ENCODE measurements at regions not wholly inside any gene's neighbourhood (a gene's known extent, or its start where the extent isn't known, plus 50 kb on each side); places are given as distances from the start of the nearest gene placed in this dataset.
"Not testable (repeated sequence)": the region's sequence is repeated elsewhere in the genome, so short reads cannot be mapped to it uniquely, and the experiment has no call there.

GRCh38 chr4:10388146-10388545 lies 69.1 kb downstream of the ZNF518B start:
- DNase-seq (ENCODE audit: low read depth in 3 of 3) = not testable (repeated sequence)

GRCh38 chr4:10385994-10386394 lies 71.2 kb downstream of the ZNF518B start:
- no peak for DNase-seq (ENCODE audit: low read depth in 3 of 3)

DNA sequence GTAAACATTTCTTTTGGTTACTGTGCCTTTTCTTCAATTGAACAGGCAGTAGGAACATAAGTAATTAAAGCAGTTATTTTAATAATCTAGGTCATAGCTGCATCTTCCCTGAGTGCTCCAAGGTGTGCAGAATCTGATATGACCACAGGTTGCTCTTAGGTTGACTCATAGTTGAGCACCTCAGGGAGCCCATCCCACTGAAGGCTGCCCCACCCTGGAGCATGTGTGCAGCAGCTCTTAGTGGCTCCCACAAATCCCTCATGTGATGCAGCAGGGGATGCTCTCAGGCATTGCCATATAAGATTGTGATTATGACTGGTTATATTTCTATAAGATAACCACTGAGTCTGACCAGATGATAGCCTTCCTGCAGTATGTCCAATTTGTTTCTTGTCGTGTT lies 72.3 kb downstream of the ZNF518B start:
- no peak for DNase-seq (ENCODE audit: low read depth in 3 of 3)

- DNase-seq (ENCODE audit: low read depth in 3 of 3) = no peak
Measured at GRCh38 chr4:10383417-10383816, 73.8 kb downstream of the ZNF518B start.

DNA sequence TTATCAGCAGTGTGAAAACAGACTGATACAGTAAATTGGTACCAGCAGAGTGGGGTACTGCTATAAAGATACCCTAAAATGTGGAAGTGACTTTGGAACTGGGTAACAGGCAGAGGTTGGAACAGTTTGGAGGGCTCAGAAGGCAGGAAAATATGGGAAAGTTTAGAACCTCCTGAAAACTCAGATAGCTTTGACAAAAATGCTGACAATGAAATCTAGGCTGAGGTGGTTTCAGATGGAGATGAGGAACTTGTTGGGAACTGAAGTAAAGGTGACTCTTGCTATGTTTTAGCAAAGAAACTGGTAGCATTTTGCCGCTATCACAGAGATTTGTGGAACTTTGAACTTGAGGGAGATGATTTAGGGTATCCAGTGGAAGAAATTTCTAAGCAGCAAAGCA lies 75.1 kb downstream of the ZNF518B start:
- DNase-seq (ENCODE audit: low read depth in 3 of 3) = not testable (repeated sequence)

GRCh38 chr4:10381146-10381545 lies 76.1 kb downstream of the ZNF518B start:
- DNase-seq (ENCODE audit: low read depth in 3 of 3) = no peak

DNA sequence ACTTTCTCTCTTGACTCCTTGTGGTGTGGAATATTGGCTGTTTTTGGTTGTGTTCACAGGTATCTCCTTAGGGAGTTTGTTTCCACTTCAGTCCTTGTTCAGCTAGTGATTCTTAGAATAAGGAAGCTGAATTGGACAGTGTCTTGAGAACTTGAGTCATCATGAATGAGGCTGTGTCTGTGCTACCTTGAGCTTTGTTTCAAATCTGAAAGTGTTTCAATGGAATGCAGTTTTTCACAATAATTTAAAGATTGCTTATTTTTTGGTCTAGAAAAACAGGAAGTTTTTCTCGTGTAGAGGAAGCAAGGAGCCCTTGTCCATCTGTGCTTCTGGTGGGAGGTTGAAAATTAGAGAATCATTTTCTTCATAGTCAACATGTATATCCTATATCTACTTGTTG lies 76.5 kb downstream of the ZNF518B start:
- DNase-seq (ENCODE audit: low read depth in 3 of 3) = no peak

GRCh38 chr4:10371869-10372471 lies 85.3 kb downstream of the ZNF518B start:
- DNase-seq (ENCODE audit: low read depth in 3 of 3) = no peak

DNA sequence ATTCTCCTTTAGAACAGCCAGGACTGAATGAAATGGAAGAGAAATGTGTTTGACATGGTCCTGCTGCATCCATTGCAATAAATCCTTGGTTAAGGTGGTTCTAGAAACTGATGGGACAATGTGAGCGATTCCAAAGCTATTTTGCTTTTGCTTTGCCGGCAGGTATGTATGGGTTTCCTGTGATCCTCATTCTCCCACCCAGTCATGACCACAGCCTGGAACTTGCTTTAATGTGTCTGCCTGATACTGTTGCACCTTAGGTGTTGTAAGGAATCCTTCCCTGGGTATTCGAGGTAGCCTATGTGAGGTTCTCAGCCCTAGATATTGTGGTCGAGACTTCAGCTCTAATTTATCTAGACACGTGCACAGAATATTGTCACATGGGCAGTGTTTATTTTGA lies 86.1 kb downstream of the ZNF518B start:
- DNase-seq (ENCODE audit: low read depth in 3 of 3) = no peak

- no peak for DNase-seq (ENCODE audit: low read depth in 3 of 3)
Measured at GRCh38 chr4:10369517-10369916, 87.7 kb downstream of the ZNF518B start.

GRCh38 chr4:10366628-10367027 lies 90.6 kb downstream of the ZNF518B start:
- DNase-seq (ENCODE audit: low read depth in 3 of 3) = no peak

DNA sequence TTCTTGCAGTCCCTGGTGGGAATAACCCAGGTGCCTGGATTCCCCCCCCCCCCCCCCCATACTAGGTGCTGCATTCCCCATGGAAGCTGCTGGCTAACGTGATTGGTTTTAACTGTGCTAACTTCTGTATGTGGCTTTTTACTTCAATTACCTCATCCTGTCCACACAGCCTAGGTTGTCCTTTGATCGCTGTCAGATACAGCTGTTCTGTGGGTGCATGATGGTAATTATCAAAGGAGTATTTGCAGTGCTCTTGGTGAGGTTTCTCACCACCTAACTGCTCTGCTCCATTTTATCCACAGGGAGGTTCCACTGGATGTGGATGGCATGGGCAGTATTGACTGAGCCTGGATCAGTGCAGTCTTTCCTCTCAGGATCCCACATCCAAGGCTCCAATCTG lies 93.0 kb downstream of the ZNF518B start:
- no peak for DNase-seq (ENCODE audit: low read depth in 3 of 3)

- no peak for DNase-seq (ENCODE audit: low read depth in 3 of 3)
Measured at GRCh38 chr4:10354746-10355145, 102.5 kb downstream of the ZNF518B start.

DNA sequence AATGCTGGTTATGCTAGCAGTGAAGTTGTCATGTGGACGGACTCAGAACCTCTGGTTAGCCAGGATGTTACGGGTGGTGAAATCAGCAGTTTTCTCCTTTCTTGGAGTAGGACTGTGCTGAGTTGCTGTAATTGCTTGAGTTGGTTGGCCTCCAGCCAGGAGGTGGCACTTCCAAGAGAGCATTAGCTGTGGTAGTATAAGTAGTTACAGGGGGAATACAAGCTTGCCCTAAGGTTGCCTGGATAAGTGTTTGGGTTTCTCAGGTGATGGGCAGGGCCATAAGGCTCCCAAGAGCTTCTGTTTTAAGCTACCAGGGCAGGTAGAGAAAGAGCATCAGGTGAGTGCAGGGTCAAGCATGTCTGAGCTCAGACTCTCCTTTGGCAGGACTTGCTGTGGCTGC lies 103.0 kb downstream of the ZNF518B start:
- DNase-seq (ENCODE audit: low read depth in 3 of 3) = no peak

DNA sequence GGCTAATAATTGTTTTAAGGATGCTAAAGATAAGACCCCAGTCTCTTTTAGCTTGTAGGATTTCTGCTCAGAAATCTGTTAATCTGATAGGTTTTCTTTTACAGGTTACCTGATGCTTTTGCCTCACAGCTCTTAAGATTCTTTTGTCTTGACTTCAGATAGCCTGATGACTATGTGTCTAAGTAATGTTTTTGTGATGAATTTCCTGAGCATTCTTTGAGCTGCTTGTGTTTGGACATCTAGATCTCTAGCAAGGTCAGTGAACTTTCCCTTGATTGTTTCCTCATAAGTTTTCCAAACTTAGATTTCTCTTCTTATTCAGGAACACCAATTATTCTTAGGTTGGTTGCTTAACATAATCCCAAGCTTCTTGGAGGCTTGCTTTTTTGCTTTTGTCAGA lies 104.1 kb downstream of the ZNF518B start:
- no peak for DNase-seq (ENCODE audit: low read depth in 3 of 3)

DNA sequence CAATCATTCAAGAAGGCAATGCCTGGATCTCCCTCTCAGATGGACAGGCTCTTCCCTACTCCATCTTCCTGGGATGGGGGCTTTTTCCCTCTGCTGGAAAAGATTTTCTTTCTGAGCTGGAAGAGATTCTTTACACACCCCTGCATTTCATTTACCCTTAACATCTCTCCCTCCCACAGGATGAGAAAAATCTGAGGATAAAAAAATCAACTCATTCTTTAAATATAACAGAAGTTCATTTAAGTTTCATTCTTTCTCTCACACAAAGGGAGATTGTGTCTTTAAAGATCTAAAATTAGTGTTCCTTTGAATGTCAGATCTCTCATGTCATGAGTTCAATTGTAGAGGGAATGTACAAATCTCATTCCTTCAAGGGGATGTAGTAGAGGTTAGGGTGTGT lies 109.0 kb downstream of the ZNF518B start:
- no peak for DNase-seq (ENCODE audit: low read depth in 3 of 3)

GRCh38 chr4:10347815-10348214 lies 109.4 kb downstream of the ZNF518B start:
- DNase-seq (ENCODE audit: low read depth in 3 of 3) = no peak

- DNase-seq (ENCODE audit: low read depth in 3 of 3) = no peak
Measured at GRCh38 chr4:10347281-10347795, 109.9 kb downstream of the ZNF518B start.

- no peak for DNase-seq (ENCODE audit: low read depth in 3 of 3)
Measured at GRCh38 chr4:10346023-10346422, 111.2 kb downstream of the ZNF518B start.

GRCh38 chr4:10345381-10345784 lies 111.8 kb downstream of the ZNF518B start:
- DNase-seq (ENCODE audit: low read depth in 3 of 3) = no peak

DNA sequence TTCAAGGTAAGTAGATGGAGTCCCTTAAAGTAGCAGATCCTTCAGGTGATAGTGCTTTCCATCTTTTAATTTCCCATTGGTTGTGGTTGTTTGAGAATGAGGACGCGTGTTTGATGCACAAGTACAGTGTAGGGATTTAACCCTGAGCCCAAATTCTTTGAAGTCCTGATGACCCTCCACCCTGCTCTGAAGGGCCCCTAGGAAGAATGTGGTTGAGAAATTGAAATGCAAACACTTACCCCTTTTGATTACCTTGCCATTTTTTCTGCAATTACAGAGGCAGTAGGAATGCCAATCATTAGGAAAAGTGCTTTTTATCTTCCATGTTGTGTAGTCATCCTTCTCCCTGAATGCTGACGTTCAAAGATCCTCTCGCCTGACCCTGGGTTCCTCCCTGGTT lies 112.4 kb downstream of the ZNF518B start:
- no peak for DNase-seq (ENCODE audit: low read depth in 3 of 3)

DNA sequence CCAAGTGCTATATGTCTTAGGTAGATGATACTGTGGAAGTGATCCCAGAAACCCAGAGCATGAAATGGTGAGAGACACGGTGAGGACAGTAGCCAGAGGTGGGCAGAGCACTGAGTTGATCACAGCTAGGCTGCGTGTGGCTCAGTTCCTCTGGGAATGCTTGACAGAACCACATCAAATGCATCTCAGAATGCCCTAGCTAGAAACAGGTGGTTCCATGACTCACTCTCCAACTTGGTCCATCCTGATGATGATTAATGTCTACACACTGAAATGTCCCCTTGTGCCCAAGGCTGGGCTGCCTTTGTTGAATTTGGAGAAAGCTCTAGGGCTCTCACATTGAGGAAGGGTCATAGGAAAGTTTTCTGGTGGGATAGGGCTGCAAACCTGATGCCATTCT lies 113.6 kb downstream of the ZNF518B start:
- DNase-seq (ENCODE audit: low read depth in 3 of 3) = no peak

DNA sequence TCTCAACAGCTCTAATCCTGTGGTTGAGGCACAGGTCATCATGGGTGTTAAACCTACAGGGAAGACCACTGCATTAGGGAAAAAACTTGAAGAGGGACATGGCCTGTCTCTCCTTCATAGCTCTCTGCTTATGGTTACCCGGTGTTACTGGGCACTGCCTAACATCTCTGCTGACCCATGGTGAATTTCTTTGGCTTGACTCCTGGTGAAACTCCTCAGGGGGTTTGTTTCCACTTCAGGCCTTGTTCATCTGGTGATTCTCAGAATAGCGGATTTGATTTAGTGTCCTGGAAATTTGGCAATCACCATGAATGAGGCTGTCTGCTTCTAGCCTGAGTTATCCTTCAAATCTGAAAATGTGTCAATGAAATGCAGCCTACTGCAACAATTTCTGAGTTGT lies 114.4 kb downstream of the ZNF518B start:
- no peak for DNase-seq (ENCODE audit: low read depth in 3 of 3)

- DNase-seq (ENCODE audit: low read depth in 3 of 3) = no peak
Measured at GRCh38 chr4:10336471-10336870, 120.8 kb downstream of the ZNF518B start.

All from stimulated activated CD4-positive, alpha-beta T cell treated with anti-CD3 and anti-CD28 coated beads, TNF-alpha, amount 100 ng/mL, for 48 hours (primary cell).